ENCODE measurements at regions not wholly inside any gene's neighbourhood (a gene's known extent, or its start where the extent isn't known, plus 50 kb on each side); places are given as distances from the start of the nearest gene placed in this dataset.

DNA sequence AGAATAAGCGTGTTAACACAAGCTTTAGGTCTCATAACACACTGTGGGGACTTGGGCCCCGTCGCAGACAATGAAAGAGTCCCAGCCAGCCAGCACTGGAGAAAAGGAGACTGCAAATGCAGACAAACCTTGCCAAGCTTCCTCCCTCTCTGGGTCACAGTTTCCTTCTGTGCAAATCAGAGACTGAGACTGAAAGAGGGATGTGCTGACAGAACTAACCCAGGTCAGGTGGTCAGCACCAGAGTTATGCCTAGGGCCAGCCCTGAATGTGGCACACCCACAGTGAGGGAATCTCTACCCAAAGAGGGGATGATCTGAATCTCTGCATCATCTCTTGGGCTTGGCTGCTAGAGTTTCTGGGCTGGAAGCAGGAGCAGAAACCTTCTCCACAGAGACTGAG, 282.3 kb upstream of the CCL2 start:
- 37% methylated on average over 3 of the region's 3 CpGs for WGBS (ENCODE audit: insufficient coverage, insufficient replicate concordance, low lambda C conversion rate, missing lambda C conversion rate)
- Histone ChIP-seq H3K36me3 (ENCODE audit: control insufficient read depth in 2 of 2, insufficient read depth in 2 of 2, low read length in 1 of 2) (no peaks in the 10 kb centered on the region), H3K27me3 (replicated peaks in 1 of 2; ENCODE audit: control insufficient read depth in 2 of 2, insufficient read depth in 2 of 2, low read length in 1 of 2) (no peaks in the 10 kb centered on the region), H3K27ac (ENCODE audit: control insufficient read depth, insufficient read depth) (no peak overlapping the region), H3K79me2 (ENCODE audit: control insufficient read depth, insufficient read depth, low read length) (no peaks in the 10 kb centered on the region), H3K4me1 (ENCODE audit: control insufficient read depth, insufficient read depth, low read length) (peaks cover 28% of the 10 kb centered on the region), H3K9ac (ENCODE audit: control insufficient read depth, insufficient read depth, low read length) (no peak overlapping the region), H2AFZ (ENCODE audit: control insufficient read depth, low read depth, low read length) (no peak overlapping the region), H3K4me2 (ENCODE audit: control insufficient read depth, insufficient read depth) (no peak overlapping the region), H4K20me1 (ENCODE audit: control insufficient read depth, insufficient read depth) (no peaks in the 10 kb centered on the region), H3K9me3 (replicated peaks; ENCODE audit: control insufficient read depth, insufficient read depth, low read length) (no peaks in the 10 kb centered on the region; the same call in 2 of the 3 replicates), H3K4me3 (no peak overlapping the region)
- ATAC-seq (0 out of 3 replicates have a peak, but pooled peaks have one; percentile 11), DNase-seq (ENCODE audit: low read depth, low spot score) (no peak), FAIRE-seq (no peak)
- intact Hi-C loops (cut with micrococcal nuclease; ENCODE audit: unreplicated experiment) = no loop called here
- BruUV-seq (replicated peaks) = no TSS peak
- ChIA-PET POLR2A (no interaction called here), SMC1A (ENCODE audit: uncharacterized antibody, unreplicated experiment) (interaction anchor here (1.2 kb wide), 1 partner anchor 8 kb away, joined by 4 read pairs; no protein-coding TSS in a partner anchor), CTCF (interaction anchor here (1.1 kb wide), 1 partner anchor 8 kb away, joined by 3 read pairs; no protein-coding TSS in a partner anchor), RAD21 (ENCODE audit: unreplicated experiment) (no interaction called here)
- TF ChIP-seq RELA (IDR thresholded peaks at IDR 0.05; ENCODE audit: borderline replicate concordance, partially characterized antibody) (no peak), RFX5 (IDR thresholded peaks at IDR 0.05; ENCODE audit: low read depth, low read length) (no peak), GABPA (IDR thresholded peaks at IDR 0.05; ENCODE audit: low read depth) (no peak), POU2F2 (IDR thresholded peaks at IDR 0.05; ENCODE audit: borderline replicate concordance, low read depth, low read length) (no peak), ETV6 (conservative IDR thresholded peaks at IDR 0.05 in 1 of 2, IDR thresholded peaks at IDR 0.05 in 1 of 2; ENCODE audit: borderline replicate concordance in 1 of 2, low read depth in 1 of 2) (no peak), ATF7 (IDR thresholded peaks at IDR 0.05; ENCODE audit: low read depth) (no peak), STAT1 (conservative IDR thresholded peaks at IDR 0.05) (no peak), MYC (IDR thresholded peaks at IDR 0.05; ENCODE audit: insufficient read depth, insufficient read length, insufficient replicate concordance, low read length, severe bottlenecking) (no peak), NRF1 (conservative IDR thresholded peaks at IDR 0.05; ENCODE audit: low read depth, low read length) (no peak)
- TF ChIP-seq, protein P1, sequence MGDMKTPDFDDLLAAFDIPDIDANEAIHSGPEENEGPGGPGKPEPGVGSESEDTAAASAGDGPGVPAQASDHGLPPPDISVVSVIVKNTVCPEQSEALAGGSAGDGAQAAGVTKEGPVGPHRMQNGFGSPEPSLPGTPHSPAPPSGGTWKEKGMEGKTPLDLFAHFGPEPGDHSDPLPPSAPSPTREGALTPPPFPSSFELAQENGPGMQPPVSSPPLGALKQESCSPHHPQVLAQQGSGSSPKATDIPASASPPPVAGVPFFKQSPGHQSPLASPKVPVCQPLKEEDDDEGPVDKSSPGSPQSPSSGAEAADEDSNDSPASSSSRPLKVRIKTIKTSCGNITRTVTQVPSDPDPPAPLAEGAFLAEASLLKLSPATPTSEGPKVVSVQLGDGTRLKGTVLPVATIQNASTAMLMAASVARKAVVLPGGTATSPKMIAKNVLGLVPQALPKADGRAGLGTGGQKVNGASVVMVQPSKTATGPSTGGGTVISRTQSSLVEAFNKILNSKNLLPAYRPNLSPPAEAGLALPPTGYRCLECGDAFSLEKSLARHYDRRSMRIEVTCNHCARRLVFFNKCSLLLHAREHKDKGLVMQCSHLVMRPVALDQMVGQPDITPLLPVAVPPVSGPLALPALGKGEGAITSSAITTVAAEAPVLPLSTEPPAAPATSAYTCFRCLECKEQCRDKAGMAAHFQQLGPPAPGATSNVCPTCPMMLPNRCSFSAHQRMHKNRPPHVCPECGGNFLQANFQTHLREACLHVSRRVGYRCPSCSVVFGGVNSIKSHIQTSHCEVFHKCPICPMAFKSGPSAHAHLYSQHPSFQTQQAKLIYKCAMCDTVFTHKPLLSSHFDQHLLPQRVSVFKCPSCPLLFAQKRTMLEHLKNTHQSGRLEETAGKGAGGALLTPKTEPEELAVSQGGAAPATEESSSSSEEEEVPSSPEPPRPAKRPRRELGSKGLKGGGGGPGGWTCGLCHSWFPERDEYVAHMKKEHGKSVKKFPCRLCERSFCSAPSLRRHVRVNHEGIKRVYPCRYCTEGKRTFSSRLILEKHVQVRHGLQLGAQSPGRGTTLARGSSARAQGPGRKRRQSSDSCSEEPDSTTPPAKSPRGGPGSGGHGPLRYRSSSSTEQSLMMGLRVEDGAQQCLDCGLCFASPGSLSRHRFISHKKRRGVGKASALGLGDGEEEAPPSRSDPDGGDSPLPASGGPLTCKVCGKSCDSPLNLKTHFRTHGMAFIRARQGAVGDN (IDR thresholded peaks at IDR 0.05) = no peak
- TF ChIP-seq, protein P2, sequence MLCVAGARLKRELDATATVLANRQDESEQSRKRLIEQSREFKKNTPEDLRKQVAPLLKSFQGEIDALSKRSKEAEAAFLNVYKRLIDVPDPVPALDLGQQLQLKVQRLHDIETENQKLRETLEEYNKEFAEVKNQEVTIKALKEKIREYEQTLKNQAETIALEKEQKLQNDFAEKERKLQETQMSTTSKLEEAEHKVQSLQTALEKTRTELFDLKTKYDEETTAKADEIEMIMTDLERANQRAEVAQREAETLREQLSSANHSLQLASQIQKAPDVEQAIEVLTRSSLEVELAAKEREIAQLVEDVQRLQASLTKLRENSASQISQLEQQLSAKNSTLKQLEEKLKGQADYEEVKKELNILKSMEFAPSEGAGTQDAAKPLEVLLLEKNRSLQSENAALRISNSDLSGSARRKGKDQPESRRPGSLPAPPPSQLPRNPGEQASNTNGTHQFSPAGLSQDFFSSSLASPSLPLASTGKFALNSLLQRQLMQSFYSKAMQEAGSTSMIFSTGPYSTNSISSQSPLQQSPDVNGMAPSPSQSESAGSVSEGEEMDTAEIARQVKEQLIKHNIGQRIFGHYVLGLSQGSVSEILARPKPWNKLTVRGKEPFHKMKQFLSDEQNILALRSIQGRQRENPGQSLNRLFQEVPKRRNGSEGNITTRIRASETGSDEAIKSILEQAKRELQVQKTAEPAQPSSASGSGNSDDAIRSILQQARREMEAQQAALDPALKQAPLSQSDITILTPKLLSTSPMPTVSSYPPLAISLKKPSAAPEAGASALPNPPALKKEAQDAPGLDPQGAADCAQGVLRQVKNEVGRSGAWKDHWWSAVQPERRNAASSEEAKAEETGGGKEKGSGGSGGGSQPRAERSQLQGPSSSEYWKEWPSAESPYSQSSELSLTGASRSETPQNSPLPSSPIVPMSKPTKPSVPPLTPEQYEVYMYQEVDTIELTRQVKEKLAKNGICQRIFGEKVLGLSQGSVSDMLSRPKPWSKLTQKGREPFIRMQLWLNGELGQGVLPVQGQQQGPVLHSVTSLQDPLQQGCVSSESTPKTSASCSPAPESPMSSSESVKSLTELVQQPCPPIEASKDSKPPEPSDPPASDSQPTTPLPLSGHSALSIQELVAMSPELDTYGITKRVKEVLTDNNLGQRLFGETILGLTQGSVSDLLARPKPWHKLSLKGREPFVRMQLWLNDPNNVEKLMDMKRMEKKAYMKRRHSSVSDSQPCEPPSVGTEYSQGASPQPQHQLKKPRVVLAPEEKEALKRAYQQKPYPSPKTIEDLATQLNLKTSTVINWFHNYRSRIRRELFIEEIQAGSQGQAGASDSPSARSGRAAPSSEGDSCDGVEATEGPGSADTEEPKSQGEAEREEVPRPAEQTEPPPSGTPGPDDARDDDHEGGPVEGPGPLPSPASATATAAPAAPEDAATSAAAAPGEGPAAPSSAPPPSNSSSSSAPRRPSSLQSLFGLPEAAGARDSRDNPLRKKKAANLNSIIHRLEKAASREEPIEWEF (IDR thresholded peaks at IDR 0.05; ENCODE audit: insufficient replicate concordance, low read depth, low read length) = no peak
- TF ChIP-seq, protein P3, sequence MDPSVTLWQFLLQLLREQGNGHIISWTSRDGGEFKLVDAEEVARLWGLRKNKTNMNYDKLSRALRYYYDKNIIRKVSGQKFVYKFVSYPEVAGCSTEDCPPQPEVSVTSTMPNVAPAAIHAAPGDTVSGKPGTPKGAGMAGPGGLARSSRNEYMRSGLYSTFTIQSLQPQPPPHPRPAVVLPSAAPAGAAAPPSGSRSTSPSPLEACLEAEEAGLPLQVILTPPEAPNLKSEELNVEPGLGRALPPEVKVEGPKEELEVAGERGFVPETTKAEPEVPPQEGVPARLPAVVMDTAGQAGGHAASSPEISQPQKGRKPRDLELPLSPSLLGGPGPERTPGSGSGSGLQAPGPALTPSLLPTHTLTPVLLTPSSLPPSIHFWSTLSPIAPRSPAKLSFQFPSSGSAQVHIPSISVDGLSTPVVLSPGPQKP (IDR thresholded peaks at IDR 0.05; ENCODE audit: low read depth, low read length) = no peak
- in situ Hi-C loops (cut with MboI) = no loop called here

Measured in GM12878 (cell line).